Activated CD4-positive, alpha-beta T cell treated with anti-CD3 and anti-CD28 coated beads for 4 hours (primary cell): ENCODE measurements at regions not wholly inside any gene's neighbourhood (a gene's known extent, or its start where the extent isn't known, plus 50 kb on each side); places are given as distances from the start of the nearest gene placed in this dataset.

Experiments
- DNase-seq, 2 donors: peaks; one replicate each; pipeline ENCODE4 v3.0.0-alpha.2; 2020

GRCh38 chr11:91851908-91852307 lies 372.7 kb upstream of the FAT3 start:
- DNase-seq, result no peak

- no peak for DNase-seq
Observed at GRCh38 chr11:91850533-91851275, 373.9 kb upstream of the FAT3 start.

- no peak for DNase-seq
Observed at GRCh38 chr11:91850021-91850420, 374.6 kb upstream of the FAT3 start.

- no peak for DNase-seq
Observed at GRCh38 chr11:91846649-91847048, 378.0 kb upstream of the FAT3 start.

GRCh38 chr11:91846002-91846401 lies 378.6 kb upstream of the FAT3 start:
- DNase-seq, result no peak

- DNase-seq, result no peak
Observed at GRCh38 chr11:91840640-91841240, 383.9 kb upstream of the FAT3 start.

- no peak for DNase-seq
Observed at GRCh38 chr11:91837411-91838330, 386.9 kb upstream of the FAT3 start.

GRCh38 chr11:91835051-91835560 lies 389.5 kb upstream of the FAT3 start:
- no peak for DNase-seq

- DNase-seq, result no peak
Observed at GRCh38 chr11:91828901-91829300, 395.7 kb upstream of the FAT3 start.

GRCh38 chr11:91825777-91826176 lies 398.8 kb upstream of the FAT3 start:
- DNase-seq, result no peak

GRCh38 chr11:91823252-91823830 lies 401.3 kb upstream of the FAT3 start:
- no peak for DNase-seq

GRCh38 chr11:91822805-91823204 lies 401.8 kb upstream of the FAT3 start:
- DNase-seq, result no peak

GRCh38 chr11:91820709-91821108 lies 403.9 kb upstream of the FAT3 start:
- no peak for DNase-seq

GRCh38 chr11:91819777-91820176 lies 404.8 kb upstream of the FAT3 start:
- DNase-seq, result no peak

- no peak for DNase-seq
Observed at GRCh38 chr11:91819195-91819594, 405.4 kb upstream of the FAT3 start.

GRCh38 chr11:91817996-91818395 lies 406.6 kb upstream of the FAT3 start:
- DNase-seq, result no peak

GRCh38 chr11:91813263-91813662 lies 411.4 kb upstream of the FAT3 start:
- DNase-seq, result no peak

GRCh38 chr11:91810871-91811270 lies 413.7 kb upstream of the FAT3 start:
- DNase-seq, result no peak

GRCh38 chr11:91805293-91805692 lies 419.3 kb upstream of the FAT3 start:
- no peak for DNase-seq

GRCh38 chr11:91804042-91804441 lies 420.6 kb upstream of the FAT3 start:
- no peak for DNase-seq

GRCh38 chr11:91802475-91802874 lies 422.1 kb upstream of the FAT3 start:
- no peak for DNase-seq

GRCh38 chr11:91800208-91800914 lies 424.3 kb upstream of the FAT3 start:
- DNase-seq, result no peak
